Esophagus muscularis mucosa (tissue), 4 donors: ENCODE measurements at regions not wholly inside any gene's neighbourhood (a gene's known extent, or its start where the extent isn't known, plus 50 kb on each side); places are given as distances from the start of the nearest gene placed in this dataset.
"Not testable (repeated sequence)": the region's sequence is repeated elsewhere in the genome, so short reads cannot be mapped to it uniquely, and the experiment has no call there.

Experiments used
- EP300 ChIP-seq: sonication (generic); formaldehyde crosslinking; IDR thresholded peaks from one replicate; pipeline ENCODE4 v1.6.1; 2017; ENCODE audit warnings: antibody characterized with exemption
- POLR2A ChIP-seq: fragments of 450-650 bp; IDR thresholded peaks from one replicate; pipeline ENCODE4 v1.6.1; 2017; ENCODE audit warnings: antibody characterized with exemption, moderate library complexity, mild to moderate bottlenecking, low read depth
- POLR2AphosphoS5 ChIP-seq, 2 donors: sonication (generic); formaldehyde crosslinking; IDR thresholded peaks; one replicate each; pipeline ENCODE4 v1.6.1; 2017; ENCODE audit warnings: antibody characterized with exemption in 2 of 2
- TF ChIP-seq, protein P1 (sequence below), 3 experiments: fragments of 200-600 bp in 2 of 3; fragments of 450-650 bp in 1 of 3; sonication (generic) in 2 of 3; IDR thresholded peaks; one replicate each; pipeline ENCODE4 v1.5.1; 2017 to 2019; ENCODE audit warnings: antibody characterized with exemption in 3 of 3, mild to moderate bottlenecking in 2 of 3, moderate library complexity in 1 of 3

DNA sequence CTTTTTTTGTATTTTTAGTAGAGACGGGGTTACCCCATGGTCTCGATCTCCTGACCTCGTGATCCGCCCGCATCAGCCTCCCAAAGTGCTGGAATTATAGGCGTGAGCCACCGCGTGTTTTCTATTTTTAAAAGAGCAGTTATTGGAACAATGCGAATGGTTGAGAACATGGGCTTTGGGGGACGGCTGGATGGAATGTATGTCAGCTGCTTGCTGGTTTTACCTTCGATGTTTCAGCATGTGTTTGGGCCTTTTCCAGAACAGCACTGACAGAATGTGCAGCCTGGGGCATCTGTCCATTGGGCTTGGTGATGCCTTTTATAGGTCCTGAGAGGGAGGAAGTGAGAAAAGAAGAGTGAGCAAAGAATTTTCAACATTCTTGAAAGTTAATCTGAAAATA, 73.4 kb upstream of the ABI1 start:
- not testable (repeated sequence) for TF ChIP-seq POLR2AphosphoS5 (IDR thresholded peaks at IDR 0.05); POLR2A; EP300
- TF ChIP-seq, protein P1, sequence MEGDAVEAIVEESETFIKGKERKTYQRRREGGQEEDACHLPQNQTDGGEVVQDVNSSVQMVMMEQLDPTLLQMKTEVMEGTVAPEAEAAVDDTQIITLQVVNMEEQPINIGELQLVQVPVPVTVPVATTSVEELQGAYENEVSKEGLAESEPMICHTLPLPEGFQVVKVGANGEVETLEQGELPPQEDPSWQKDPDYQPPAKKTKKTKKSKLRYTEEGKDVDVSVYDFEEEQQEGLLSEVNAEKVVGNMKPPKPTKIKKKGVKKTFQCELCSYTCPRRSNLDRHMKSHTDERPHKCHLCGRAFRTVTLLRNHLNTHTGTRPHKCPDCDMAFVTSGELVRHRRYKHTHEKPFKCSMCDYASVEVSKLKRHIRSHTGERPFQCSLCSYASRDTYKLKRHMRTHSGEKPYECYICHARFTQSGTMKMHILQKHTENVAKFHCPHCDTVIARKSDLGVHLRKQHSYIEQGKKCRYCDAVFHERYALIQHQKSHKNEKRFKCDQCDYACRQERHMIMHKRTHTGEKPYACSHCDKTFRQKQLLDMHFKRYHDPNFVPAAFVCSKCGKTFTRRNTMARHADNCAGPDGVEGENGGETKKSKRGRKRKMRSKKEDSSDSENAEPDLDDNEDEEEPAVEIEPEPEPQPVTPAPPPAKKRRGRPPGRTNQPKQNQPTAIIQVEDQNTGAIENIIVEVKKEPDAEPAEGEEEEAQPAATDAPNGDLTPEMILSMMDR (IDR thresholded peaks at IDR 0.05): not testable (repeated sequence)
